RWPE2 (cell line): ENCODE measurements at regions not wholly inside any gene's neighbourhood (a gene's known extent, or its start where the extent isn't known, plus 50 kb on each side); places are given as distances from the start of the nearest gene placed in this dataset.

Source experiments
- ATAC-seq: fragments of 200-7000 bp; cut with Tn5 transposase; 3 replicates; pipeline ENCODE4 v1.9.1; 2021; ENCODE audit warnings: low read depth
- DNase-seq: peaks from one replicate; pipeline ENCODE4 v3.0.0-alpha.2; 2020; ENCODE audit warnings: low spot score
- H3K27ac ChIP-seq: fragments of 450-650 bp; 2 replicates; pipeline ENCODE4 v1.5.1; 2017; ENCODE audit warnings: mild to moderate bottlenecking; ENCODE audit not compliant: poor library complexity, severe bottlenecking
- H3K27me3 ChIP-seq: fragments of 250-450 bp; sonication (Bioruptor Pico); 2 replicates; pipeline ENCODE4 v1.5.1; 2021; ENCODE audit warnings: mild to moderate bottlenecking, moderate library complexity; ENCODE audit not compliant: insufficient read depth, poor library complexity, severe bottlenecking
- H3K36me3 ChIP-seq: fragments of 250-450 bp; sonication (Bioruptor Pico); 2 replicates; pipeline ENCODE4 v1.5.1; 2020; ENCODE audit warnings: low read depth, mild to moderate bottlenecking, moderate library complexity
- H3K4me1 ChIP-seq: fragments of 250-450 bp; sonication (Bioruptor Pico); 2 replicates; pipeline ENCODE4 v1.5.1; 2021; ENCODE audit warnings: mild to moderate bottlenecking, moderate library complexity; ENCODE audit not compliant: insufficient read depth, poor library complexity, severe bottlenecking
- H3K4me3 ChIP-seq: fragments of 250-450 bp; sonication (Bioruptor Pico); 2 replicates; pipeline ENCODE4 v1.5.1; 2021; ENCODE audit warnings: mild to moderate bottlenecking, moderate library complexity; ENCODE audit not compliant: severe bottlenecking
- H3K9me3 ChIP-seq: fragments of 250-450 bp; sonication (Bioruptor Pico); 2 replicates; pipeline ENCODE4 v1.5.1; 2021; ENCODE audit warnings: mild to moderate bottlenecking, moderate library complexity; ENCODE audit not compliant: severe bottlenecking
- TF ChIP-seq, protein P1 (sequence below): fragments of 450-650 bp; IDR thresholded peaks from one replicate; pipeline ENCODE4 v1.5.1; 2017; ENCODE audit warnings: mild to moderate bottlenecking, moderate library complexity; ENCODE audit not compliant: poor library complexity, severe bottlenecking

GRCh38 chr5:89371646-89372045 is 488.7 kb upstream of the MEF2C start:
- TF ChIP-seq, protein P1, sequence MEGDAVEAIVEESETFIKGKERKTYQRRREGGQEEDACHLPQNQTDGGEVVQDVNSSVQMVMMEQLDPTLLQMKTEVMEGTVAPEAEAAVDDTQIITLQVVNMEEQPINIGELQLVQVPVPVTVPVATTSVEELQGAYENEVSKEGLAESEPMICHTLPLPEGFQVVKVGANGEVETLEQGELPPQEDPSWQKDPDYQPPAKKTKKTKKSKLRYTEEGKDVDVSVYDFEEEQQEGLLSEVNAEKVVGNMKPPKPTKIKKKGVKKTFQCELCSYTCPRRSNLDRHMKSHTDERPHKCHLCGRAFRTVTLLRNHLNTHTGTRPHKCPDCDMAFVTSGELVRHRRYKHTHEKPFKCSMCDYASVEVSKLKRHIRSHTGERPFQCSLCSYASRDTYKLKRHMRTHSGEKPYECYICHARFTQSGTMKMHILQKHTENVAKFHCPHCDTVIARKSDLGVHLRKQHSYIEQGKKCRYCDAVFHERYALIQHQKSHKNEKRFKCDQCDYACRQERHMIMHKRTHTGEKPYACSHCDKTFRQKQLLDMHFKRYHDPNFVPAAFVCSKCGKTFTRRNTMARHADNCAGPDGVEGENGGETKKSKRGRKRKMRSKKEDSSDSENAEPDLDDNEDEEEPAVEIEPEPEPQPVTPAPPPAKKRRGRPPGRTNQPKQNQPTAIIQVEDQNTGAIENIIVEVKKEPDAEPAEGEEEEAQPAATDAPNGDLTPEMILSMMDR: no peak
- DNase-seq (no peak), ATAC-seq (no peak)
- Histone ChIP-seq H3K9me3 (no peaks in the 10 kb centered on the region), H3K27ac (no peak overlapping the region), H3K4me3 (no peak overlapping the region), H3K36me3 (no peaks in the 10 kb centered on the region), H3K27me3 (peaks cover 15% of the 10 kb centered on the region), H3K4me1 (no peaks in the 10 kb centered on the region)

DNA sequence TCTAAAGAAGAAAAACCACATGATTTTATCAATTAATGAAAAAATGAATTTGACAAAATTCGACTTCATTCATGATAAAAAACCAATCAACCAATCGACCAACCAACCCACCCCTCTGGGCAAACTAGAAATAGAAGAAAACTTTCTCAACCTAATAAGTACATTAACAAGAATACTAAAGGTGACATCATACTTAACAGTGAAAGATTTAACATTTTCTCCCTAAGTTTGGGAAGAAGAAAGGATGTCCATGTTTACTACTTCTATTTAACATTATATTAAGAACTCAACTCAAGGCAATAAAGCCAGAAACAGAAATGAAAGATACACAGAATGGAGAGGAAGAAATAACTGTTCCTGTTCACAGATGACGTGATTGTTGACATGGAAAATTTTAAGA is 476.1 kb upstream of the MEF2C start:
- ATAC-seq (no peak), DNase-seq (no peak)
- H3K36me3 ChIP-seq: no peaks in the 10 kb centered on the region
- no peak overlapping the region for H3K27ac ChIP-seq
- no peaks in the 10 kb centered on the region for H3K27me3 ChIP-seq
- H3K4me1 ChIP-seq: no peaks in the 10 kb centered on the region
- H3K4me3 ChIP-seq: no peak overlapping the region
- H3K9me3 ChIP-seq: no peaks in the 10 kb centered on the region
- TF ChIP-seq, protein P1: no peak

- DNase-seq: no peak
- ATAC-seq: no peak
Measured at GRCh38 chr5:89353837-89354551, 471.0 kb upstream of the MEF2C start.

DNA sequence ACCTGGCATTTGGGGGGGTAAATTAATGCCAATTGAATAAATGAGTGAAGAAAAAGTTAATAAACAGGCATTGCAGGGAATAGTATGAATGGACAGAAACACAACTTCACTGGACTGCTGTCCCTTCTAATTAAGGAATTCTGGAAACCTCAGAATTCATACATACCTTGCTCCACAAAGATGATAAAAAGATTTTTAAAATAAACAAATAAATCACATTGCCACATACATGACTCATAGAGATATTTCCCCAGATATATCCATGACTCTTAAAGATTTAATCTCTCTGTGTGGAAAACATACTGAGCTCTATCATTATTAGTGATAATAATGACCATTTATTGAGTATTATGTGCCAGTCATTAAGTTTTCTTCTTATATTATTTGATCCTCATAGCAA is 469.0 kb upstream of the MEF2C start:
- H3K27ac ChIP-seq: no peak overlapping the region

More at GRCh38 chr5:89353837-89354551, 471.0 kb upstream of the MEF2C start:
- Histone ChIP-seq H3K36me3 (no peaks in the 10 kb centered on the region), H3K27me3 (no peaks in the 10 kb centered on the region), H3K9me3 (no peaks in the 10 kb centered on the region), H3K4me1 (peaks cover 18% of the 10 kb centered on the region), H3K4me3 (no peak overlapping the region), H3K27ac (no peak overlapping the region)
- TF ChIP-seq, protein P1: no peak

GRCh38 chr5:89351222-89351621 is 468.2 kb upstream of the MEF2C start:
- peaks cover 18% of the 10 kb centered on the region for H3K4me1 ChIP-seq
- ATAC-seq (peak; percentile 60), DNase-seq (no peak)
- H3K9me3 ChIP-seq: no peaks in the 10 kb centered on the region
- TF ChIP-seq, protein P1: no peak
- no peaks in the 10 kb centered on the region for H3K36me3 ChIP-seq
- no peaks in the 10 kb centered on the region for H3K27me3 ChIP-seq
- H3K4me3 ChIP-seq: no peak overlapping the region
- no peak overlapping the region for H3K27ac ChIP-seq

More for the DNA sequence above, 469.0 kb upstream of the MEF2C start:
- no peak for DNase-seq
- Histone ChIP-seq H3K36me3 (no peaks in the 10 kb centered on the region), H3K27me3 (no peaks in the 10 kb centered on the region), H3K4me1 (peaks cover 18% of the 10 kb centered on the region), H3K4me3 (no peak overlapping the region), H3K9me3 (no peaks in the 10 kb centered on the region)
- ATAC-seq: peak; percentile 87
- TF ChIP-seq, protein P1: no peak
